Thoracic aorta (tissue), 2 donors: ENCODE measurements at regions not wholly inside any gene's neighbourhood (a gene's known extent, or its start where the extent isn't known, plus 50 kb on each side); places are given as distances from the start of the nearest gene placed in this dataset.

Source experiments
- ATAC-seq: fragments of 150-250 bp; one replicate; pipeline ENCODE4 v1.8.0; 2017; ENCODE audit warnings: low read depth; ENCODE audit not compliant: insufficient number of reproducible peaks, low FRiP score
- DNase-seq: peaks from one replicate; pipeline ENCODE4 v3.0.0-alpha.2; 2020; ENCODE audit warnings: low spot score
- H3K27ac ChIP-seq, 2 donors: fragments of 200-600 bp; sonication (generic); 1 replicate in 1 of 2; 2 replicates in 1 of 2; pipeline ENCODE4 v1.5.1; 2016; ENCODE audit warnings: mild to moderate bottlenecking in 2 of 2, moderate library complexity in 2 of 2
- H3K27me3 ChIP-seq: fragments of 200-600 bp; sonication (generic); replicated peaks from 2 replicates; pipeline ENCODE4 v1.6.0; 2016; ENCODE audit warnings: mild to moderate bottlenecking; ENCODE audit not compliant: insufficient read depth
- H3K36me3 ChIP-seq: fragments of 200-600 bp; sonication (generic); one replicate; pipeline ENCODE4 v1.5.1; 2016
- H3K4me1 ChIP-seq, 2 donors: fragments of 200-600 bp; sonication (generic); 1 replicate in 1 of 2; 2 replicates in 1 of 2; pipeline versions ENCODE4 v1.5.1 to v1.6.0; 2016; ENCODE audit warnings: low read depth in 2 of 2, mild to moderate bottlenecking in 1 of 2; ENCODE audit not compliant: control insufficient read depth in 1 of 2
- H3K4me3 ChIP-seq: fragments of 200-600 bp; sonication (generic); 2 replicates; pipeline ENCODE4 v1.5.1; 2016; ENCODE audit warnings: mild to moderate bottlenecking
- H3K9me3 ChIP-seq: fragments of 200-600 bp; sonication (generic); 2 replicates; pipeline ENCODE4 v1.5.1; 2016
- CTCF ChIP-seq: fragments of 200-600 bp; sonication (generic); IDR thresholded peaks from one replicate; pipeline ENCODE4 v1.5.1; 2019; ENCODE audit warnings: antibody characterized with exemption

- Histone ChIP-seq H3K9me3 (no peaks in the 10 kb centered on the region), H3K4me1 (no peaks in the 10 kb centered on the region), H3K27ac (no peak overlapping the region), H3K4me3 (no peak overlapping the region), H3K36me3 (no peaks in the 10 kb centered on the region), H3K27me3 (no peaks in the 10 kb centered on the region)
- DNase-seq (no peak), ATAC-seq (no peak)
- TF ChIP-seq CTCF: no peak
These were observed 838.1 kb upstream of the SEMA6D start for GRCh38 chr15:46879032-46879770.

DNA sequence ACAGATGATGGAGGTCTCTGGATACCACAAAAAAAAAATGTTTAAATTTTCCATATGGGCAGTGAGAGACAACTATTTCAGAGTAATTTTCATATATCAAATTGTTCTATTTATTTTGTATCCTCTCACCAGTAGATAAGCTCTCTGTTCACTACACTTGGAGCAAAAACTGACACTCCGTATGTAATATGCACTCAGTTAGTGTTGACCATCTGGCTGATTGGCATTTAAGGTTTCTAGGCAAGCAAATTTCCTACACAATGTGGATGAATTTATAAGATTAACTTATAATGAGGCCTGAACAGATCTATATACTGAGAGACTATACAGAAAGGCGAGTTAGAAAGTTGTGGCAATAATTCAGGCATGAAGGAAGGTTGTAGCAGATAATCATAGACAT, 836.5 kb upstream of the SEMA6D start:
- Histone ChIP-seq H3K4me1 (no peaks in the 10 kb centered on the region), H3K27me3 (no peaks in the 10 kb centered on the region), H3K9me3 (no peaks in the 10 kb centered on the region), H3K36me3 (no peaks in the 10 kb centered on the region), H3K27ac (no peak overlapping the region), H3K4me3 (no peak overlapping the region)
- TF ChIP-seq CTCF: no peak
- ATAC-seq (no peak), DNase-seq (no peak)

DNA sequence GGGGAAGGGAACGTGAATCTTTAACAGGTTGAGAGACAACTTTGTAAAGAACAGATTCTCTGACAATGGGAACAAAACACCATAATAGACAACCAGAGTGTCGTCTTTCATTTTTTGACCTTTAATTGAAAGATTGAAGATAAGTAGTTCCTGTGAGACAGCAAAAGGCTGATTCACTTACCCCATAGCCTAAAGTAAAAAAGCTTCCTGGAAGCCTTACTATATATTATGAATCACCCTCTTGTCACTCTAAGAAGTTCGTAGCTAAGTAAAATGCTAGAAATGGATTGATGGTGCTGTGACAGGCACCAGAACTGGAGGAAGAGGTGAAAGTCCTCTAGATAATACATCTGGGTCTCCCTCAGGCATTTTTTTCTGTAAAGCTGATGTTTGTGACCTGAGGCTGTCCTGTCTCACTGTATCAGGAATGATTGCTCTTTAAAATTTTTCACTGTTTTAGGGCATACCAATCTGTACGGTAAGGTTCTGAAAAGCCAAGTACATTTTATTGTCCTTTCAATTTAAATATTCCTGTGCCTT, 824.6 kb upstream of the SEMA6D start:
- Histone ChIP-seq H3K9me3 (no peaks in the 10 kb centered on the region), H3K27ac (no peak overlapping the region), H3K4me3 (no peak overlapping the region), H3K4me1 (no peaks in the 10 kb centered on the region), H3K36me3 (no peaks in the 10 kb centered on the region), H3K27me3 (no peaks in the 10 kb centered on the region)
- no peak for ATAC-seq
- no peak for DNase-seq
- no peak for TF ChIP-seq CTCF

- ATAC-seq: no peak
- TF ChIP-seq CTCF: no peak
These were observed 822.7 kb upstream of the SEMA6D start for GRCh38 chr15:46894644-46895043.

GRCh38 chr15:46897266-46897665, 820.0 kb upstream of the SEMA6D start:
- H3K36me3 ChIP-seq: no peaks in the 10 kb centered on the region
- H3K27ac ChIP-seq: no peak overlapping the region
- DNase-seq: no peak
- no peak overlapping the region for H3K4me3 ChIP-seq
- TF ChIP-seq CTCF: no peak
- no peaks in the 10 kb centered on the region for H3K27me3 ChIP-seq
- peaks cover 5 to 7% of the 10 kb centered on the region in 2 donors for H3K4me1 ChIP-seq
- ATAC-seq: no peak
- no peaks in the 10 kb centered on the region for H3K9me3 ChIP-seq

More at GRCh38 chr15:46894644-46895043, 822.7 kb upstream of the SEMA6D start:
- Histone ChIP-seq H3K36me3 (no peaks in the 10 kb centered on the region), H3K9me3 (no peaks in the 10 kb centered on the region), H3K4me1 (no peaks in the 10 kb centered on the region), H3K4me3 (no peak overlapping the region), H3K27me3 (no peaks in the 10 kb centered on the region), H3K27ac (no peak overlapping the region)
- no peak for DNase-seq
